ENCODE measurements at regions not wholly inside any gene's neighbourhood (a gene's known extent, or its start where the extent isn't known, plus 50 kb on each side); places are given as distances from the start of the nearest gene placed in this dataset.

GRCh38 chr7:86164827-86165226 lies 478.9 kb upstream of the GRM3 start:
- Histone ChIP-seq H3K36me3 (ENCODE audit: control insufficient read depth in 5 of 5, insufficient read depth in 5 of 5, low read length in 5 of 5) (no peaks in the 10 kb centered on the region), H3K4me3 (ENCODE audit: low read depth in 1 of 5, low read length in 5 of 5) (no peak overlapping the region), H3K27ac (ENCODE audit: low read depth, low read length) (no peak overlapping the region), H3K4me1 (ENCODE audit: control insufficient read depth in 5 of 5, insufficient read depth in 5 of 5, low read length in 5 of 5) (no peaks in the 10 kb centered on the region), H3K9me3 (ENCODE audit: control insufficient read depth in 5 of 5, low read length in 5 of 5) (no peaks in the 10 kb centered on the region), H3K27me3 (ENCODE audit: control insufficient read depth in 5 of 5, insufficient read depth in 4 of 5, low read length in 5 of 5) (no peaks in the 10 kb centered on the region), H3K9ac (ENCODE audit: low read length in 5 of 5) (no peak overlapping the region)

DNA sequence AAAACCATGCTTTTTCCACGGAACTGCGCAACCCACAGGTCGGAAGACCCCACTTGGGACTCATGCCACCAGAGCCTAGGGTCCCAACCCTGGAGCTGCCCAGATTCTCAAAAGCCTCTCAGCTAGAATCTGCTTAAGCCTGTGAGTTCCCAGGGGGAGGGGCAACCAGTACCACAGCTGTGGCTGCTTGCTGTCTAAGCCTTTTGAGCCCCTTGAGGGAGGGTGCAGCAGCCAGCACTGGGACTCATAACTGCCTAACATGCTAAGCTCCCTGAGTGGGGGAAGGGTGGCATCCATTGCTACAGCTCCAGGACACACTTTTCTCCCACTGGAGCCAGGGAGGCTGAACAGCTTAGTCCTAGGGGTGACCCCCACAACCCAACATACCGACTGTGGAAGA lies 485.6 kb upstream of the GRM3 start:
- Histone ChIP-seq H3K4me1 (ENCODE audit: control insufficient read depth in 5 of 5, insufficient read depth in 5 of 5, low read length in 5 of 5) (no peaks in the 10 kb centered on the region), H3K27me3 (ENCODE audit: control insufficient read depth in 5 of 5, insufficient read depth in 4 of 5, low read length in 5 of 5) (no peaks in the 10 kb centered on the region), H3K9ac (ENCODE audit: low read length in 5 of 5) (no peak overlapping the region), H3K4me3 (ENCODE audit: low read depth in 1 of 5, low read length in 5 of 5) (no peak overlapping the region), H3K9me3 (ENCODE audit: control insufficient read depth in 5 of 5, low read length in 5 of 5) (peaks cover 0 to 7% (median 0%) of the 10 kb centered on the region in 5 donors), H3K36me3 (ENCODE audit: control insufficient read depth in 5 of 5, insufficient read depth in 5 of 5, low read length in 5 of 5) (no peaks in the 10 kb centered on the region), H3K27ac (ENCODE audit: low read depth, low read length) (no peak overlapping the region)

GRCh38 chr7:86155623-86156022 lies 488.1 kb upstream of the GRM3 start:
- H3K4me1 ChIP-seq (ENCODE audit: control insufficient read depth in 5 of 5, insufficient read depth in 5 of 5, low read length in 5 of 5), result no peaks in the 10 kb centered on the region
- peaks cover 0 to 7% (median 0%) of the 10 kb centered on the region in 5 donors for H3K9me3 ChIP-seq (ENCODE audit: control insufficient read depth in 5 of 5, low read length in 5 of 5)
- H3K27ac ChIP-seq (ENCODE audit: low read depth, low read length), result no peak overlapping the region
- no peaks in the 10 kb centered on the region for H3K27me3 ChIP-seq (ENCODE audit: control insufficient read depth in 5 of 5, insufficient read depth in 4 of 5, low read length in 5 of 5)
- no peaks in the 10 kb centered on the region for H3K36me3 ChIP-seq (ENCODE audit: control insufficient read depth in 5 of 5, insufficient read depth in 5 of 5, low read length in 5 of 5)
- no peak overlapping the region for H3K4me3 ChIP-seq (ENCODE audit: low read depth in 1 of 5, low read length in 5 of 5)
- H3K9ac ChIP-seq (ENCODE audit: low read length in 5 of 5), result no peak overlapping the region

- Histone ChIP-seq H3K9me3 (ENCODE audit: control insufficient read depth in 5 of 5, low read length in 5 of 5) (peaks cover 0 to 4% (median 0%) of the 10 kb centered on the region in 5 donors), H3K36me3 (ENCODE audit: control insufficient read depth in 5 of 5, insufficient read depth in 5 of 5, low read length in 5 of 5) (no peaks in the 10 kb centered on the region), H3K27ac (ENCODE audit: low read depth, low read length) (no peak overlapping the region), H3K4me3 (ENCODE audit: low read depth in 1 of 5, low read length in 5 of 5) (no peak overlapping the region), H3K4me1 (ENCODE audit: control insufficient read depth in 5 of 5, insufficient read depth in 5 of 5, low read length in 5 of 5) (no peaks in the 10 kb centered on the region), H3K9ac (ENCODE audit: low read length in 5 of 5) (no peak overlapping the region), H3K27me3 (ENCODE audit: control insufficient read depth in 5 of 5, insufficient read depth in 4 of 5, low read length in 5 of 5) (no peaks in the 10 kb centered on the region)
Observed at GRCh38 chr7:86152926-86153325, 490.8 kb upstream of the GRM3 start.

- H3K9me3 ChIP-seq (ENCODE audit: control insufficient read depth in 5 of 5, low read length in 5 of 5), result peaks cover 0 to 3% (median 0%) of the 10 kb centered on the region in 5 donors
- H3K4me1 ChIP-seq (ENCODE audit: control insufficient read depth in 5 of 5, insufficient read depth in 5 of 5, low read length in 5 of 5), result no peaks in the 10 kb centered on the region
- no peak overlapping the region for H3K27ac ChIP-seq (ENCODE audit: low read depth, low read length)
- H3K9ac ChIP-seq (ENCODE audit: low read length in 5 of 5), result no peak overlapping the region
- H3K4me3 ChIP-seq (ENCODE audit: low read depth in 1 of 5, low read length in 5 of 5), result no peak overlapping the region
- no peaks in the 10 kb centered on the region for H3K27me3 ChIP-seq (ENCODE audit: control insufficient read depth in 5 of 5, insufficient read depth in 4 of 5, low read length in 5 of 5)
- H3K36me3 ChIP-seq (ENCODE audit: control insufficient read depth in 5 of 5, insufficient read depth in 5 of 5, low read length in 5 of 5), result no peaks in the 10 kb centered on the region
Observed at GRCh38 chr7:86149024-86149665, 494.6 kb upstream of the GRM3 start.

DNA sequence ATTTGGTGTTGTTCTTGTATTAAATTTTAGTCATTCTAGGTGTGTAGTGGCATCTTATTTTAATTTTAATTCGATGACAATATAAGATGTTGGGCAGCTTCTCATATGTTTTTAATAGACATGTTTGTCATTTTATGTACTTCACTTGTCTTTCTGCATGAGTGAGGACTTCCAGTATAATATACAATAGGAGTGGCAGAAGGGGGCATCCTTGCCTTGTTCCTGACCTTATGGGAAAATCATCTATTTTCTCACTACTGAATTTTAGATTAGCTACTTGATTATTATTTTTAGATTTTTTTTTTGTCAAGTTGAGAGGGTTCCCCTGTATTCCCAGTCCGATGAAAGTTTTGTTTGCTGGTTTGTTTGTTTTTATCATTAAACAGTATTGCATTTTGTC lies 495.2 kb upstream of the GRM3 start:
- Histone ChIP-seq H3K27me3 (ENCODE audit: control insufficient read depth in 5 of 5, insufficient read depth in 4 of 5, low read length in 5 of 5) (no peaks in the 10 kb centered on the region), H3K27ac (ENCODE audit: low read depth, low read length) (no peak overlapping the region), H3K9ac (ENCODE audit: low read length in 5 of 5) (no peak overlapping the region), H3K4me3 (ENCODE audit: low read depth in 1 of 5, low read length in 5 of 5) (no peak overlapping the region), H3K9me3 (ENCODE audit: control insufficient read depth in 5 of 5, low read length in 5 of 5) (peaks cover 0 to 3% (median 0%) of the 10 kb centered on the region in 5 donors), H3K4me1 (ENCODE audit: control insufficient read depth in 5 of 5, insufficient read depth in 5 of 5, low read length in 5 of 5) (no peaks in the 10 kb centered on the region), H3K36me3 (ENCODE audit: control insufficient read depth in 5 of 5, insufficient read depth in 5 of 5, low read length in 5 of 5) (no peaks in the 10 kb centered on the region)

DNA sequence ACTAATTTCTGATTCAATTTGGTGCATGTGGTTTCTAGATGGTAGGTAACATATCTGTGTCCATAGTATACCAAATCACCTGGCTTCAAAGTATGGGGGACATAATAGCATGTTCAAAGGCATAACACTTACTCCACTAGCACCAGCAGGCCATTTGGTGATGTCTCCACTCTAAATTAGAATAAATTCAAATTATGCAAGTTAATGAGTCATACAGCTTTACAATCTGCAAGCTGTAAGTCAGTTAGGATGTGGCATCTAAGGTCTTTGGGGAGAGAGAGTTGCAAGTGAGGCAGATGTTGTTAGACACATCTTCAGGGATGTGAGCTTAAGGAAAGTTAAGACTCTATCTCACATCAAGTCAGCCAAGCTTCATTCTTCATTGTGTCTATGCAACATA lies 506.4 kb upstream of the GRM3 start:
- Histone ChIP-seq H3K27ac (ENCODE audit: low read depth, low read length) (no peak overlapping the region), H3K4me3 (ENCODE audit: low read depth in 1 of 5, low read length in 5 of 5) (no peak overlapping the region), H3K36me3 (ENCODE audit: control insufficient read depth in 5 of 5, insufficient read depth in 5 of 5, low read length in 5 of 5) (no peaks in the 10 kb centered on the region), H3K9me3 (ENCODE audit: control insufficient read depth in 5 of 5, low read length in 5 of 5) (peaks cover 0 to 4% (median 0%) of the 10 kb centered on the region in 5 donors), H3K9ac (ENCODE audit: low read length in 5 of 5) (no peak overlapping the region), H3K27me3 (ENCODE audit: control insufficient read depth in 5 of 5, insufficient read depth in 4 of 5, low read length in 5 of 5) (no peaks in the 10 kb centered on the region), H3K4me1 (ENCODE audit: control insufficient read depth in 5 of 5, insufficient read depth in 5 of 5, low read length in 5 of 5) (no peaks in the 10 kb centered on the region)

DNA sequence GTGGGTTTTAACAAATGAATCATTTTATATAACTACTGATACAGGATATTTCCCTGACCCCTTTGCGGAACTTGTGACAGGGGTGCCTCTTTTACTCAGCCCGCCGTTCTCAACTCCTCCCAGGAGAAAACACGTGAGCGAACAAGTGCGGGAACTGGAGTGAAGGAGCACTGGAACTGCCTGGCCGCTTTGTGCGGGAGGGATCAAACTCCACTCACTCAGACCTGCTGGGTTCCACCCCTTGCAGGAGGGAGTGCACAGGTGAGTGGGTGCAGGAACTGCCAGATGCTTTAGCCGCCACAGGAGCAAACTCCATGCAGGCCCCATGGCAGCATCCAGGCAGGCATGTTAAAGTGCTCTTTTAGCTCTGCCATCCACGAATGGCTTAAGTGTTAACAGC lies 513.4 kb upstream of the GRM3 start:
- no peaks in the 10 kb centered on the region for H3K4me1 ChIP-seq (ENCODE audit: control insufficient read depth in 5 of 5, insufficient read depth in 5 of 5, low read length in 5 of 5)
- H3K9me3 ChIP-seq (ENCODE audit: control insufficient read depth in 5 of 5, low read length in 5 of 5), result peaks cover 0 to 4% (median 0%) of the 10 kb centered on the region in 5 donors
- no peak overlapping the region for H3K9ac ChIP-seq (ENCODE audit: low read length in 5 of 5)
- H3K27ac ChIP-seq (ENCODE audit: low read depth, low read length), result no peak overlapping the region
- H3K36me3 ChIP-seq (ENCODE audit: control insufficient read depth in 5 of 5, insufficient read depth in 5 of 5, low read length in 5 of 5), result no peaks in the 10 kb centered on the region
- no peaks in the 10 kb centered on the region for H3K27me3 ChIP-seq (ENCODE audit: control insufficient read depth in 5 of 5, insufficient read depth in 4 of 5, low read length in 5 of 5)
- no peak overlapping the region for H3K4me3 ChIP-seq (ENCODE audit: low read depth in 1 of 5, low read length in 5 of 5)

- H3K9ac ChIP-seq (ENCODE audit: low read length in 5 of 5), result no peak overlapping the region
- H3K27me3 ChIP-seq (ENCODE audit: control insufficient read depth in 5 of 5, insufficient read depth in 4 of 5, low read length in 5 of 5), result no peaks in the 10 kb centered on the region
- no peaks in the 10 kb centered on the region for H3K36me3 ChIP-seq (ENCODE audit: control insufficient read depth in 5 of 5, insufficient read depth in 5 of 5, low read length in 5 of 5)
- H3K4me1 ChIP-seq (ENCODE audit: control insufficient read depth in 5 of 5, insufficient read depth in 5 of 5, low read length in 5 of 5), result no peaks in the 10 kb centered on the region
- H3K4me3 ChIP-seq (ENCODE audit: low read depth in 1 of 5, low read length in 5 of 5), result no peak overlapping the region
- peaks cover 0 to 2% (median 0%) of the 10 kb centered on the region in 5 donors for H3K9me3 ChIP-seq (ENCODE audit: control insufficient read depth in 5 of 5, low read length in 5 of 5)
- H3K27ac ChIP-seq (ENCODE audit: low read depth, low read length), result no peak overlapping the region
Observed at GRCh38 chr7:86123476-86123875, 520.2 kb upstream of the GRM3 start.

DNA sequence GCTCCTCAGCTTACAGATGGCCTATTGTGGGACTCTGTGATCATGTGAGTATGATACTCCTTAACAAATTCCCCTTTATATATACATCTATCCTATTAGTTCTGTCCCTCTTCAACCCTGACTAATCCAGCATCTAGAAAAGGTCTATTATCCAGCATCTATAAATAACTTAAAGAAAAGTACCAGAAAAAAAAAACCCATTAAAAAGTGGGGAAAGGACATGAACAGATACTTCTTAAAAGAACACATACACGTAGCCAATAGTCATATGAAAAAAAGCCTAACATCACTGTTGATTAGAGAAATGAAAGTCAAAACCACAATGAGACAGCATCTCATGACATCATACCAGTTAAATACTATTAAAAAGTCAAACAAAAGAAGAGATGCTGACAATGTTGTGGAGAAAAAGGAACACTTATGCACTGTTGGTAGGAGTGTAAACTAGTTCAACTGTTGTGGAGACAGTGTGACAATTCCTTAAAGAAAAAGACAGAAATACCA lies 549.5 kb upstream of the GRM3 start:
- Histone ChIP-seq H3K36me3 (ENCODE audit: control insufficient read depth in 5 of 5, insufficient read depth in 5 of 5, low read length in 5 of 5) (no peaks in the 10 kb centered on the region), H3K4me1 (ENCODE audit: control insufficient read depth in 5 of 5, insufficient read depth in 5 of 5, low read length in 5 of 5) (no peaks in the 10 kb centered on the region), H3K4me3 (ENCODE audit: low read depth in 1 of 5, low read length in 5 of 5) (no peak overlapping the region), H3K9ac (ENCODE audit: low read length in 5 of 5) (no peak overlapping the region), H3K9me3 (ENCODE audit: control insufficient read depth in 5 of 5, low read length in 5 of 5) (peaks cover 3 to 15% (median 12%) of the 10 kb centered on the region in 5 donors), H3K27me3 (ENCODE audit: control insufficient read depth in 5 of 5, insufficient read depth in 4 of 5, low read length in 5 of 5) (no peaks in the 10 kb centered on the region), H3K27ac (ENCODE audit: low read depth, low read length) (no peak overlapping the region)
